GM18873 (cell line): ENCODE measurements at regions not wholly inside any gene's neighbourhood (a gene's known extent, or its start where the extent isn't known, plus 50 kb on each side); places are given as distances from the start of the nearest gene placed in this dataset.

Experiments used
- ATAC-seq: cut with Tn5 transposase; IDR thresholded peaks from one replicate; pipeline ENCODE4 v1.9.1; 2021; ENCODE audit warnings: mild to moderate bottlenecking, moderate library complexity, moderate number of reproducible peaks; ENCODE audit not compliant: unreplicated experiment, low FRiP score

DNA sequence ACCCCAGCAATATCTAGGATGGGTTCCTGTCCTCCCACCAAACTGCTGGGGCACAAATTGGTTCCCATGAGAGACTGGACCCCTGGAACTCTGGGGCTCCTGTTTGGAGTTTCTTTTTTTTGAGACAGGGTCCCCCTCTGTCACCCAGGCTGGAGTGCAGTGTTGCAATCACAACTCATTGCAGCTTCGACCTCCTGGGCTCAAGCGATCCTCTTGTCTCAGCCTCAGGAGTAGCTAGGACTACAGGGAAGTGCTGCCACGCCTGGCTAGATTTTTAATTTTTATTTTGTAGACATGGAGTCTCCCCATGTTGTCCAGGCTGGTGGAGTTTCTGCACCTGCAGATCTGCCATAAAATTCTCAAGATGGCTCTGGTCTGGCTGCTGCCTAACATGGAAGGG, 56.3 kb upstream of the BRD7 start:
- no peak for ATAC-seq

DNA sequence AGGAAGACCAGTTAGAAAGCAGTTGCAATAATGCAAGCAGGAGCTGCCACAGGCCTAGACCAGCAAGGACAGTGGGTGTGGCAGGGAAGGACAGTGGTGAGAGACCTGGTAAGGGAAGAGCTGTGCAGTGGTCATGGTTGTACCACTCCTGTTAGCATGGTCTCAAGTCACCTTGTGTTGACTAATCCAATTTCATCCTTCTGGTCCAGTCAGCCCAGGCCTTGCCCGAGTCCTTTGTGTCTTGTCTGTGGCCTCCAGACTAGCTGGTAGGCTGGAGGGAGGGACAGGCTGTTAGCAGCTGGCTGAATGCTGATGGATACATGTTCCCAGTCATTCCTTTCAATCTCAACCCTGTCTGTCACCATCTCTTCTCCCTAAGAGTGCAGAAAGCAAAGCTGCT, 54.1 kb upstream of the BRD7 start:
- no peak for ATAC-seq

DNA sequence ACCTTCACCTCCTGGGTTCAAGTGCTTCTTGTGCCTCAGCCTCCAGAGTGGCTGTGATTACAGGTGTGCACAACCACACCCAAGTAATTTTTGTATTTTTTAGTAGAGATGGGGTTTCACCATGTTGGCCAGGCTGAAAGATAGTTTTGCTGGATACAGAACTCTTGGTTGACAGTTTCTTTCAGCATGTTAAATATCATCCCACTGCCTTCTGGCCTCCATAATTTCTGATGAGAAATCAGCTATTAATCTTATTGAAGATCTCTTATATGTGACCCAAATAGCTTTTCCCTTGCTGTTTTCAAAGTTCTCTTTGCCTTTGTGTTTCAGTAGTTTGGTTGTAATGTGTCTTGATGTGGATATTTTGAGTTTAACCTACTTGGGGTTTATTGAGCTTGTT, 50.3 kb upstream of the BRD7 start:
- ATAC-seq: no peak
